DMS 273 (cell line): ENCODE measurements at regions not wholly inside any gene's neighbourhood (a gene's known extent, or its start where the extent isn't known, plus 50 kb on each side); places are given as distances from the start of the nearest gene placed in this dataset.

Experiments
- DNase-seq: peaks from one replicate; lab custom pipeline; 2025; ENCODE audit not compliant: unreplicated experiment; lab: John Stamatoyannopoulos, UW

- DNase-seq, result no peak
Observed at GRCh38 chr5:17163221-17163620, 54.2 kb upstream of the BASP1 start.

GRCh38 chr5:17167171-17167891 lies 50.1 kb upstream of the BASP1 start:
- no peak for DNase-seq
